PC-3 (cell line): ENCODE measurements at regions not wholly inside any gene's neighbourhood (a gene's known extent, or its start where the extent isn't known, plus 50 kb on each side); places are given as distances from the start of the nearest gene placed in this dataset.

ENCODE experiments used
- CTCF ChIP-seq: fragments of 300-600 bp; sonication (generic); conservative IDR thresholded peaks from 2 replicates; pipeline ENCODE4 v1.5.1; 2017; ENCODE audit warnings: antibody characterized with exemption, low read depth, mild to moderate bottlenecking, low read length
- EZH2 ChIP-seq: fragments of 300-600 bp; sonication (generic); IDR thresholded peaks from one replicate; pipeline ENCODE4 v1.6.1; 2017; ENCODE audit warnings: antibody characterized with exemption, mild to moderate bottlenecking, low read length; ENCODE audit not compliant: unreplicated experiment

GRCh38 chr14:66163023-66163422 is 323.1 kb upstream of the CCDC196 start:
- TF ChIP-seq CTCF (no peak), EZH2 (no peak)
